Thyroid gland (tissue), 4 donors: ENCODE measurements at regions not wholly inside any gene's neighbourhood (a gene's known extent, or its start where the extent isn't known, plus 50 kb on each side); places are given as distances from the start of the nearest gene placed in this dataset.

ENCODE experiments used
- DNase-seq, 2 donors: peaks; one replicate each; pipeline ENCODE4 v3.0.0-alpha.2; 2019
- H3K27ac ChIP-seq, 3 donors: fragments of 200-600 bp; sonication (generic); 1 replicate in 2 of 3; 2 replicates in 1 of 3; pipeline ENCODE4 v1.5.1; 2016 to 2019; ENCODE audit warnings: mild to moderate bottlenecking in 1 of 3, moderate library complexity in 1 of 3
- H3K27me3 ChIP-seq: fragments of 200-600 bp; sonication (generic); one replicate; pipeline ENCODE4 v1.5.1; 2019
- H3K36me3 ChIP-seq, 2 donors: fragments of 200-600 bp; sonication (generic); one replicate each; pipeline ENCODE4 v1.5.1; 2016 to 2019
- H3K4me1 ChIP-seq, 2 donors: fragments of 200-600 bp; sonication (generic); one replicate each; pipeline ENCODE4 v1.5.1; 2017 to 2019
- H3K4me3 ChIP-seq, 3 donors: fragments of 200-600 bp; sonication (generic); replicated peaks in 1 of 3; 1 replicate in 2 of 3; 2 replicates in 1 of 3; pipeline ENCODE4 v1.5.1; 2016; ENCODE audit warnings: mild to moderate bottlenecking in 1 of 3
- H3K9me3 ChIP-seq: fragments of 200-600 bp; sonication (generic); one replicate; pipeline ENCODE4 v1.5.1; 2017
- CTCF ChIP-seq, 6 experiments: fragments of 200-600 bp in 3 of 6; fragments of 450-650 bp in 3 of 6; sonication (generic) in 3 of 6; IDR thresholded peaks; one replicate each; pipeline ENCODE4 v1.5.1; 2016 to 2019; ENCODE audit warnings: antibody characterized with exemption in 6 of 6, mild to moderate bottlenecking in 2 of 6, inconsistent platforms in 1 of 6, moderate library complexity in 1 of 6
- POLR2A ChIP-seq, 2 donors: fragments of 450-650 bp; IDR thresholded peaks; one replicate each; pipeline ENCODE4 v1.6.1; 2017; ENCODE audit warnings: antibody characterized with exemption in 2 of 2, mild to moderate bottlenecking in 2 of 2, moderate library complexity in 1 of 2
- WGBS, 2 donors: methylation state at CpG; one replicate each; pipeline ENCODE4 v1.1.5; 2017; 5-methylcytosine and 5-hydroxymethylcytosine counted together
- intact Hi-C: fragments of 100-400 bp; cut with DNase I; formaldehyde crosslinking; loops from one replicate; pipeline ENCODE4 v1.15.1; 2023

- Histone ChIP-seq H3K27me3 (no peaks in the 10 kb centered on the region), H3K4me1 (no peaks in the 10 kb centered on the region), H3K27ac (no peak overlapping the region), H3K9me3 (no peaks in the 10 kb centered on the region), H3K36me3 (no peaks in the 10 kb centered on the region), H3K4me3 (no peak overlapping the region)
- intact Hi-C loops: no loop called here
- no peak for DNase-seq
- TF ChIP-seq CTCF (IDR thresholded peaks at IDR 0.05): no peak
- TF ChIP-seq POLR2A (IDR thresholded peaks at IDR 0.05): no peak
- WGBS, 2 donors: 52 to 57% methylated on average over 1 of the region's 1 CpG
Observed at GRCh38 chr4:110900213-110900769, 277.4 kb upstream of the PITX2 start.

- H3K27ac ChIP-seq: no peak overlapping the region
- H3K4me3 ChIP-seq: no peak overlapping the region
- no peak for DNase-seq
- no peak for TF ChIP-seq POLR2A (IDR thresholded peaks at IDR 0.05)
- TF ChIP-seq CTCF (IDR thresholded peaks at IDR 0.05): no peak
- H3K9me3 ChIP-seq: no peaks in the 10 kb centered on the region
- intact Hi-C loops: no loop called here
- H3K27me3 ChIP-seq: no peaks in the 10 kb centered on the region
- no peaks in the 10 kb centered on the region for H3K36me3 ChIP-seq
- 69 to 76% methylated on average over 3 of the region's 3 CpGs for WGBS, 2 donors
- no peaks in the 10 kb centered on the region for H3K4me1 ChIP-seq
Observed at GRCh38 chr4:110902500-110902899, 279.6 kb upstream of the PITX2 start.

- Histone ChIP-seq H3K4me1 (no peaks in the 10 kb centered on the region), H3K27me3 (no peaks in the 10 kb centered on the region), H3K9me3 (no peaks in the 10 kb centered on the region), H3K27ac (no peak overlapping the region), H3K36me3 (no peaks in the 10 kb centered on the region), H3K4me3 (no peak overlapping the region)
- no peak for DNase-seq
- intact Hi-C loops: no loop called here
- TF ChIP-seq CTCF (IDR thresholded peaks at IDR 0.05) (no peak), POLR2A (IDR thresholded peaks at IDR 0.05) (no peak)
- WGBS, 2 donors: 71 to 74% methylated on average over 6 of the region's 6 CpGs
Observed at GRCh38 chr4:110904435-110905065, 281.7 kb upstream of the PITX2 start.

GRCh38 chr4:110905367-110905766 is 282.5 kb upstream of the PITX2 start:
- no peaks in the 10 kb centered on the region for H3K36me3 ChIP-seq
- H3K27me3 ChIP-seq: no peaks in the 10 kb centered on the region
- TF ChIP-seq POLR2A (IDR thresholded peaks at IDR 0.05) (no peak), CTCF (IDR thresholded peaks at IDR 0.05) (no peak)
- no peak overlapping the region for H3K27ac ChIP-seq
- no peak for DNase-seq
- intact Hi-C loops: no loop called here
- H3K9me3 ChIP-seq: no peaks in the 10 kb centered on the region
- no peaks in the 10 kb centered on the region for H3K4me1 ChIP-seq
- H3K4me3 ChIP-seq: no peak overlapping the region

GRCh38 chr4:110907801-110908313 is 285.0 kb upstream of the PITX2 start:
- TF ChIP-seq CTCF (IDR thresholded peaks at IDR 0.05): no peak
- TF ChIP-seq POLR2A (IDR thresholded peaks at IDR 0.05): no peak
- Histone ChIP-seq H3K4me1 (no peaks in the 10 kb centered on the region), H3K27ac (no peak overlapping the region), H3K36me3 (no peaks in the 10 kb centered on the region), H3K27me3 (no peaks in the 10 kb centered on the region), H3K9me3 (no peaks in the 10 kb centered on the region), H3K4me3 (no peak overlapping the region)
- intact Hi-C loops: no loop called here
- WGBS, 2 donors: 93 to 96% methylated on average over 1 of the region's 1 CpG
- DNase-seq: no peak
